HepG2 (cell line): ENCODE measurements at regions not wholly inside any gene's neighbourhood (a gene's known extent, or its start where the extent isn't known, plus 50 kb on each side); places are given as distances from the start of the nearest gene placed in this dataset.

Experiments
- ATAC-seq: fragments of 200-7000 bp; cut with Tn5 transposase; 3 replicates; pipeline ENCODE4 v1.9.1; 2020; ENCODE audit warnings: mild to moderate bottlenecking, moderate library complexity
- BruUV-seq: library from RNA; stranded (reverse); fragments of 400-500 nt; replicated peaks from 2 replicates; lab custom pipeline; 2021; lab: Mats Ljungman, UMichigan
- CTCF ChIA-PET: fragments of 300-600 bp; formaldehyde crosslinking; extraction: SDS; loops from one replicate; lab custom pipeline; 2021; ENCODE audit warnings: low total read pairs, inconsistent platforms, low intra/inter-chr PET ratio; lab: Yijun Ruan, JAX
- POLR2A ChIA-PET: fragments of 350-600 bp; sonication (Branson Sonifier 250); formaldehyde crosslinking; loops from one replicate; lab custom pipeline; 2020; ENCODE audit warnings: antibody characterized with exemption, inconsistent platforms; lab: Yijun Ruan, JAX
- DNase-seq: peaks from one replicate; pipeline ENCODE4 v3.0.0-alpha.2; 2015; ENCODE audit warnings: low spot score
- FAIRE-seq: peaks from 3 replicates; lab custom pipeline; 2011; peaks lifted over from hg19 to GRCh38; lab: Jason Lieb, UNC
- H2AFZ ChIP-seq: one replicate; pipeline ENCODE4 v1.6.1; 2011; ENCODE audit warnings: low read length, inconsistent platforms
- H3K27ac ChIP-seq: fragments of 300-600 bp; 3 replicates; pipeline ENCODE4 v1.8.0; 2011; ENCODE audit warnings: mixed run types, mild to moderate bottlenecking, mixed read lengths, low read length, inconsistent platforms; ENCODE audit not compliant: insufficient read depth; ENCODE audit errors: extremely low read length
- H3K27me3 ChIP-seq, 2 experiments: fragments of 200-600 bp in 1 of 2; 2 replicates in 1 of 2; 3 replicates in 1 of 2; pipeline versions ENCODE4 v1.6.0 to v1.8.0; 2011; ENCODE audit warnings: low read length in 2 of 2, mild to moderate bottlenecking in 2 of 2, moderate library complexity in 2 of 2, inconsistent platforms in 1 of 2; ENCODE audit not compliant: insufficient read depth in 2 of 2, control insufficient read depth in 1 of 2
- H3K36me3 ChIP-seq, 2 experiments: fragments of 200-600 bp in 1 of 2; replicated peaks in 1 of 2; 2 replicates in 1 of 2; 3 replicates in 1 of 2; pipeline versions ENCODE4 v1.5.1 to v1.8.0; 2011; ENCODE audit warnings: low read length in 2 of 2, inconsistent platforms in 1 of 2; ENCODE audit not compliant: insufficient read depth in 2 of 2, control insufficient read depth in 1 of 2
- H3K4me1 ChIP-seq: 2 replicates; pipeline ENCODE4 v1.5.1; 2012; ENCODE audit warnings: low read length, inconsistent platforms; ENCODE audit not compliant: insufficient read depth
- H3K4me2 ChIP-seq: 2 replicates; pipeline ENCODE4 v1.6.0; 2011; ENCODE audit warnings: low read depth, low read length, inconsistent platforms
- H3K4me3 ChIP-seq, 3 experiments: fragments of 200-600 bp in 1 of 3; sonication (generic), shearing (Covaris generic) in 1 of 3; replicated peaks in 1 of 3; 2 replicates each; pipeline ENCODE4 v1.5.1; 2011 to 2016; ENCODE audit warnings: low read length in 3 of 3, inconsistent platforms in 2 of 3, low read depth in 2 of 3, mild to moderate bottlenecking in 2 of 3, control low read depth in 1 of 3, mixed read lengths in 1 of 3; ENCODE audit not compliant: insufficient read depth in 1 of 3
- H3K79me2 ChIP-seq: one replicate; pipeline ENCODE4 v1.6.1; 2011; ENCODE audit warnings: low read length, inconsistent platforms; ENCODE audit not compliant: insufficient read depth
- H3K9ac ChIP-seq: 2 replicates; pipeline ENCODE4 v1.6.0; 2011; ENCODE audit warnings: mild to moderate bottlenecking, low read depth, low read length, inconsistent platforms; ENCODE audit not compliant: insufficient read depth
- H3K9me3 ChIP-seq: 2 replicates; pipeline ENCODE4 v1.5.1; 2012; ENCODE audit warnings: mild to moderate bottlenecking, low read length
- H4K20me1 ChIP-seq: 2 replicates; pipeline ENCODE4 v1.6.0; 2011; ENCODE audit warnings: inconsistent platforms, mild to moderate bottlenecking, low read length, moderate library complexity; ENCODE audit not compliant: insufficient read depth
- AGO2 ChIP-seq: fragments of 200-400 bp; formaldehyde crosslinking; optimal IDR thresholded peaks from 2 replicates; pipeline ENCODE3; 2017; ENCODE audit warnings: mild to moderate bottlenecking, low read depth, low read length, moderate library complexity
- BRF2 ChIP-seq: sonication (generic); formaldehyde crosslinking; IDR thresholded peaks from 2 replicates; pipeline ENCODE4 v1.8.1; 2022; ENCODE audit warnings: mild to moderate bottlenecking, missing genetic modification reagents
- DR1 ChIP-seq: sonication (generic); formaldehyde crosslinking; IDR thresholded peaks from 2 replicates; pipeline ENCODE4 v1.8.0; 2021; ENCODE audit warnings: mild to moderate bottlenecking, missing genetic modification reagents, inconsistent platforms
- FOXP1 ChIP-seq, 2 experiments: fragments of 450-650 bp in 1 of 2; IDR thresholded peaks; 2 replicates each; pipeline ENCODE4 v1.6.1; 2017 to 2018; ENCODE audit warnings: antibody characterized with exemption in 1 of 2
- TBX2 ChIP-seq: sonication (generic); formaldehyde crosslinking; IDR thresholded peaks from 2 replicates; pipeline ENCODE4 v1.5.0; 2020; ENCODE audit warnings: missing genetic modification reagents, mild to moderate bottlenecking, borderline replicate concordance
- THAP9 ChIP-seq: sonication (generic); formaldehyde crosslinking; IDR thresholded peaks from 2 replicates; pipeline ENCODE4; 2020; ENCODE audit warnings: missing genetic modification reagents, mild to moderate bottlenecking, borderline replicate concordance
- ZKSCAN8 ChIP-seq: IDR thresholded peaks from 2 replicates; pipeline ENCODE4 v1.6.1; 2016; ENCODE audit warnings: borderline replicate concordance, missing genetic modification reagents, missing compliant biosample characterization
- ZNF234 ChIP-seq: sonication (generic); formaldehyde crosslinking; conservative IDR thresholded peaks from 2 replicates; pipeline ENCODE4 v1.5.1; 2020; ENCODE audit warnings: mild to moderate bottlenecking, missing genetic modification reagents
- WGBS: methylation state at CpG from one replicate; pipeline ENCODE4 v1.1.6; 2017; ENCODE audit warnings: low lambda C conversion rate; 5-methylcytosine and 5-hydroxymethylcytosine counted together
- in situ Hi-C: cut with HindIII; loops from 2 replicates; pipeline ENCODE4 v1.10.0; 2017; ENCODE audit warnings: low pct_unique_long_range_greater_than_20kb; ENCODE audit not compliant: extremely low pct_ligation_motif_present
- intact Hi-C: fragments of 100-400 bp; cut with micrococcal nuclease; formaldehyde crosslinking; loops from one replicate; pipeline ENCODE4 v1.10.0; 2022; ENCODE audit not compliant: unreplicated experiment
- TF ChIP-seq, protein P1 (sequence below): fragments of 450-650 bp; IDR thresholded peaks from 2 replicates; pipeline ENCODE4 v1.6.1; 2016
- TF ChIP-seq, protein P2 (sequence below): IDR thresholded peaks from 2 replicates; pipeline ENCODE4 v1.6.1; 2016; ENCODE audit warnings: low read depth, borderline replicate concordance

DNA sequence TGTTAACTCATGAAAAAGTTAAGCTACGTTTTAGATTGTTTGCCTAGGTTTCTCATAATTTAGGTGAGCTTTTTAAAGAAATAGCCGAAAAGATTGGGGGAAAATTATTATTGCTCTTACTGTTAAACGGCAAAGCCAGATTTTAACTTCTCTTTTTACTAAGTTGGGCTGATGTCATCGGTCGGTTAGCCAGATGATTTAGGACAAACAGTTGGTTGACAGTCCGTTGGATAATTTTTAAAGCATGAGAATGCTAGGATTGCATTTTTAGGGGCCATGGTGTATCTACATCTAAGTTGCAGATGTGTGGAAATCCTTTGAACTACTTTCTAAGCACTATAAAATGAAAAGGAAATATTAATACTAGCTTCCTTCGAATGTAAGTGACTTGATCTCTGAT, 280.9 kb upstream of the AKR1E2 start:
- FAIRE-seq: no peak
- Histone ChIP-seq H3K4me3 (no peak overlapping the region), H3K9me3 (no peaks in the 10 kb centered on the region), H3K4me2 (no peak overlapping the region), H3K9ac (no peak overlapping the region), H4K20me1 (no peaks in the 10 kb centered on the region), H2AFZ (no peak overlapping the region), H3K4me1 (no peaks in the 10 kb centered on the region; the same call in 1 of the 2 replicates), H3K27me3 (0 out of 5 replicates have a peak, but pooled peaks cover 0 to 4% of the 10 kb centered on the region in 2 experiments), H3K79me2 (no peaks in the 10 kb centered on the region), H3K36me3 (no peaks in the 10 kb centered on the region), H3K27ac (no peak overlapping the region)
- BruUV-seq: no TSS peak
- ATAC-seq: no peak
- intact Hi-C loops: no loop called here
- TF ChIP-seq THAP9 (CRISPR knock-in tag): no peak
- in situ Hi-C loops: no loop called here
- ChIA-PET POLR2A (no interaction called here), CTCF (no interaction called here)
- no peak for DNase-seq
- WGBS: 6% methylated on average over 7 of the region's 7 CpGs

DNA sequence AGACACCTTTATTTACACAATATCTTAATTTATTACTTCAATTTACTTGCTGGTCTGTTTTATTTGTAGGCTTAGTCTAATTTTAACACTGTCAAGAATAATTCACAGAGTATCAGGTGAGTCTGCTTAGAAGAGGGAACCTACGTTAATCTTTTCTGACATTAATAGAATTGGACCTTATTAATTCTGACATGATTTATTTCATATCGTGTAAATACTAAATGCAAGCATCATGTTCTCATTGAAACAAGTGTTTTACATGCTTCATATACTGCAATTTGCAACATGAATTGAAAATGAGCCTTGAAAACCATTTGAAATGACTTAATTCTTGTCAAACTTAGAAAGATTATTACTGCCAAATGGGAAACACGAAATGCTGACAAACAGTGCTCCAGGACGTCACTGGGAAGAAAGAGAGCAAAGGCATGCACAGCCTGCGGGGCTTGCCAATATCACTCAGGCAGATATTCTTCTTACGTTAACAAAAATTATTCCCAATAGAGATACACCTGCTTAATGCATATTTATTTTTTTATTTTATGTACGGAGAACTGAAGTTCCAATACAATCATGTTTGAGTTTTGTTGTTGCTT, 282.0 kb upstream of the AKR1E2 start:
- Histone ChIP-seq H3K27ac (no peak overlapping the region), H3K9me3 (no peaks in the 10 kb centered on the region), H3K4me3 (no peak overlapping the region), H4K20me1 (no peaks in the 10 kb centered on the region), H3K79me2 (no peaks in the 10 kb centered on the region), H3K9ac (no peak overlapping the region), H3K36me3 (no peaks in the 10 kb centered on the region), H2AFZ (no peak overlapping the region), H3K4me1 (no peaks in the 10 kb centered on the region; the same call in 1 of the 2 replicates), H3K27me3 (0 out of 5 replicates have a peak, but pooled peaks cover 0 to 4% of the 10 kb centered on the region in 2 experiments), H3K4me2 (no peak overlapping the region)
- ATAC-seq (no peak), FAIRE-seq (no peak), DNase-seq (no peak)
- intact Hi-C loops: no loop called here
- BruUV-seq: no TSS peak
- 34% methylated on average over 7 of the region's 7 CpGs for WGBS
- in situ Hi-C loops: no loop called here
- CTCF ChIA-PET: no interaction called here
- POLR2A ChIA-PET: no interaction called here
- TF ChIP-seq AGO2 (no peak), BRF2 (CRISPR knock-in tag) (no peak), ZKSCAN8 (no peak), DR1 (CRISPR knock-in tag) (no peak), TBX2 (CRISPR knock-in tag) (no peak), FOXP1 (IDR thresholded peaks at IDR 0.05) (no peak), FOXP1 (CRISPR knock-in tag; IDR thresholded peaks at IDR 0.05) (no peak), ZNF234 (no peak)
- TF ChIP-seq, protein P1, sequence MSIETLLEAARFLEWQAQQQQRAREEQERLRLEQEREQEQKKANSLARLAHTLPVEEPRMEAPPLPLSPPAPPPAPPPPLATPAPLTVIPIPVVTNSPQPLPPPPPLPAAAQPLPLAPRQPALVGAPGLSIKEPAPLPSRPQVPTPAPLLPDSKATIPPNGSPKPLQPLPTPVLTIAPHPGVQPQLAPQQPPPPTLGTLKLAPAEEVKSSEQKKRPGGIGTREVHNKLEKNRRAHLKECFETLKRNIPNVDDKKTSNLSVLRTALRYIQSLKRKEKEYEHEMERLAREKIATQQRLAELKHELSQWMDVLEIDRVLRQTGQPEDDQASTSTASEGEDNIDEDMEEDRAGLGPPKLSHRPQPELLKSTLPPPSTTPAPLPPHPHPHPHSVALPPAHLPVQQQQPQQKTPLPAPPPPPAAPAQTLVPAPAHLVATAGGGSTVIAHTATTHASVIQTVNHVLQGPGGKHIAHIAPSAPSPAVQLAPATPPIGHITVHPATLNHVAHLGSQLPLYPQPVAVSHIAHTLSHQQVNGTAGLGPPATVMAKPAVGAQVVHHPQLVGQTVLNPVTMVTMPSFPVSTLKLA: no peak
- TF ChIP-seq, protein P2, sequence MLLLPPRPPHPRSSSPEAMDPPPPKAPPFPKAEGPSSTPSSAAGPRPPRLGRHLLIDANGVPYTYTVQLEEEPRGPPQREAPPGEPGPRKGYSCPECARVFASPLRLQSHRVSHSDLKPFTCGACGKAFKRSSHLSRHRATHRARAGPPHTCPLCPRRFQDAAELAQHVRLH (CRISPR knock-in tag): no peak
